CD8-positive, alpha-beta memory T cell (primary cell): ENCODE measurements at regions not wholly inside any gene's neighbourhood (a gene's known extent, or its start where the extent isn't known, plus 50 kb on each side); places are given as distances from the start of the nearest gene placed in this dataset.
A peak's percentile ranks its signal among the peaks of the same experiment; 100 is the strongest.

Experiments
- CTCF ChIA-PET: fragments of 350-600 bp; sonication (Branson Sonifier 250); formaldehyde crosslinking; loops from one replicate; lab custom pipeline; 2021; ENCODE audit warnings: antibody characterized with exemption; lab: Charles Lee
- POLR2A ChIA-PET: fragments of 350-600 bp; sonication (Branson Sonifier 250); formaldehyde crosslinking; loops from one replicate; lab custom pipeline; 2021; ENCODE audit warnings: antibody characterized with exemption; lab: Charles Lee
- DNase-seq, 5 donors: peaks; one replicate each; pipeline versions ENCODE4 v3.0.0 to v3.0.0-alpha.2; 2020 to 2022; ENCODE audit warnings: mixed read lengths in 1 of 5
- H3K27ac ChIP-seq: one replicate; pipeline ENCODE4 v1.7.0; 2013; ENCODE audit warnings: low read depth, mild to moderate bottlenecking, low read length, moderate library complexity
- H3K27me3 ChIP-seq: 2 replicates; pipeline ENCODE4 v1.7.0; 2013; ENCODE audit warnings: low read length, mild to moderate bottlenecking; ENCODE audit not compliant: insufficient read depth, poor library complexity, severe bottlenecking
- H3K36me3 ChIP-seq: 2 replicates; pipeline ENCODE4 v1.7.0; 2013; ENCODE audit warnings: mild to moderate bottlenecking, low read length, moderate library complexity; ENCODE audit not compliant: insufficient read depth
- H3K4me1 ChIP-seq: 2 replicates; pipeline ENCODE4 v1.7.0; 2013; ENCODE audit warnings: mild to moderate bottlenecking, low read length, moderate library complexity; ENCODE audit not compliant: insufficient read depth
- H3K4me3 ChIP-seq: 2 replicates; pipeline ENCODE4 v1.7.0; 2013; ENCODE audit warnings: mild to moderate bottlenecking, low read length
- H3K9me3 ChIP-seq: 2 replicates; pipeline ENCODE4 v1.7.0; 2013; ENCODE audit warnings: mild to moderate bottlenecking, low read length
- H3K27ac Mint-ChIP-seq, 8 donors: one replicate each; pipeline ENCODE4 v1.8.0; 2020 to 2021; ENCODE audit warnings: mixed read lengths in 8 of 8, mild to moderate bottlenecking in 6 of 8, inconsistent platforms in 3 of 8, moderate library complexity in 3 of 8
- H3K27me3 Mint-ChIP-seq, 2 donors: one replicate each; pipeline ENCODE4 v1.8.0; 2020 to 2021; ENCODE audit warnings: mixed read lengths in 2 of 2, mild to moderate bottlenecking in 1 of 2, moderate library complexity in 1 of 2
- H3K36me3 Mint-ChIP-seq, 3 donors: one replicate each; pipeline ENCODE4 v1.8.0; 2020 to 2021; ENCODE audit warnings: mixed read lengths in 3 of 3, inconsistent platforms in 1 of 3, mild to moderate bottlenecking in 1 of 3
- H3K4me1 Mint-ChIP-seq, 3 donors: one replicate each; pipeline ENCODE4 v1.8.0; 2020 to 2021; ENCODE audit warnings: mixed read lengths in 3 of 3, inconsistent platforms in 1 of 3, mild to moderate bottlenecking in 1 of 3
- H3K4me3 Mint-ChIP-seq, 7 donors: one replicate each; pipeline ENCODE4 v1.8.0; 2020 to 2021; ENCODE audit warnings: mixed read lengths in 7 of 7, mild to moderate bottlenecking in 6 of 7, moderate library complexity in 4 of 7, inconsistent platforms in 2 of 7
- H3K9me3 Mint-ChIP-seq, 5 donors: one replicate each; pipeline ENCODE4 v1.8.0; 2020 to 2022; ENCODE audit warnings: mixed read lengths in 5 of 5, mild to moderate bottlenecking in 3 of 5, moderate library complexity in 2 of 5, inconsistent platforms in 1 of 5

DNA sequence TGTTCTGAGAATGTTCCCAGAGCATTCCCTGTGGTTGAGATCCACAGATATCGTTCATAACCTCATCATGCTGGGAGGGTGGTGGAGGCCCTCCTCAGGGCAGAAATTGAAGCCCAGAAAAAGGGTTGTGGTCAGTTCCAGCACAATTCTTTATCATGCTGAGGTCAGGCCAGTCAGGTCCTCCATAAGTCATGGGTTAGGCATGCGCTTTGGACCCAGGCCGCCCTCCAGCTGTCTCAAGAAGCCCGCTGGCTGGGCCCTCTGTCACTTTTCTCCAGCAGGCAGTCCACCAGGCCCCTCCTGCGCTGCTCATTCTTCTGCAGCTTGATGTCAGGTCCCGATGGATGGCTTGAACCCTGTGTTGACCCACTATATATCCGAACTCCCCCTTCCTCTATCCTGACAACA is 151.1 kb upstream of the NT5C1B start:
- no peaks in the 10 kb centered on the region for H3K27me3 Mint-ChIP-seq
- POLR2A ChIA-PET: no interaction called here
- H3K9me3 Mint-ChIP-seq: peaks cover 0 to 25% (median 13%) of the 10 kb centered on the region in 5 donors
- Histone ChIP-seq H3K27ac (no peak overlapping the region), H3K27me3 (no peaks in the 10 kb centered on the region), H3K4me1 (no peaks in the 10 kb centered on the region), H3K4me3 (no peak overlapping the region), H3K9me3 (no peaks in the 10 kb centered on the region), H3K36me3 (no peaks in the 10 kb centered on the region)
- CTCF ChIA-PET: no interaction called here
- H3K36me3 Mint-ChIP-seq: peaks cover 0 to 21% (median 0%) of the 10 kb centered on the region in 3 donors
- no peaks in the 10 kb centered on the region for H3K4me1 Mint-ChIP-seq
- no peak overlapping the region for H3K4me3 Mint-ChIP-seq
- H3K27ac Mint-ChIP-seq: no peak overlapping the region
- DNase-seq: no peak

DNA sequence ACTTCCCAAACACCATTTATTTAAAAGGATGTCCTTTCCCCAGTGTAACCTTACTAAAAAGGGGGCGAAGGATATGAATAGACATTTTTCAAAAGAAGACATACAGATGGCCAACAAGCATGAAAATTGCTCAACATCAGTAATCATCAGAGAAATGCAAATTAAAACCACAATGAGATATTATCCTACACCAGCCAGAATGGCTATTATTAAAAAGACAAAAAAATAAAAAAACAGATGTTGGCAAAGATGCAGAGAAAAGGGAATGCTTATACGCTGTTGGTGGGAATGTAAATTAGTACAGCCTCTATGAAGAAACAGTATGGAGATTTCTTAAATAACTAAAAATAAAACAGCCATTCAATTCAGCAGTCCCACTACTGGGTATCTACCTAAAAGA is 142.3 kb upstream of the NT5C1B start:
- Mint-ChIP-seq H3K9me3 (peaks cover 11 to 58% (median 24%) of the 10 kb centered on the region in 5 donors), H3K27ac (no peak overlapping the region), H3K36me3 (peaks cover 0 to 48% (median 3%) of the 10 kb centered on the region in 3 donors), H3K27me3 (no peaks in the 10 kb centered on the region), H3K4me1 (no peaks in the 10 kb centered on the region), H3K4me3 (no peak overlapping the region)
- Histone ChIP-seq H3K4me3 (no peak overlapping the region), H3K27me3 (no peaks in the 10 kb centered on the region), H3K36me3 (no peaks in the 10 kb centered on the region), H3K4me1 (no peaks in the 10 kb centered on the region), H3K9me3 (no peaks in the 10 kb centered on the region), H3K27ac (no peak overlapping the region)
- DNase-seq: no peak
- CTCF ChIA-PET: no interaction called here
- POLR2A ChIA-PET: no interaction called here

DNA sequence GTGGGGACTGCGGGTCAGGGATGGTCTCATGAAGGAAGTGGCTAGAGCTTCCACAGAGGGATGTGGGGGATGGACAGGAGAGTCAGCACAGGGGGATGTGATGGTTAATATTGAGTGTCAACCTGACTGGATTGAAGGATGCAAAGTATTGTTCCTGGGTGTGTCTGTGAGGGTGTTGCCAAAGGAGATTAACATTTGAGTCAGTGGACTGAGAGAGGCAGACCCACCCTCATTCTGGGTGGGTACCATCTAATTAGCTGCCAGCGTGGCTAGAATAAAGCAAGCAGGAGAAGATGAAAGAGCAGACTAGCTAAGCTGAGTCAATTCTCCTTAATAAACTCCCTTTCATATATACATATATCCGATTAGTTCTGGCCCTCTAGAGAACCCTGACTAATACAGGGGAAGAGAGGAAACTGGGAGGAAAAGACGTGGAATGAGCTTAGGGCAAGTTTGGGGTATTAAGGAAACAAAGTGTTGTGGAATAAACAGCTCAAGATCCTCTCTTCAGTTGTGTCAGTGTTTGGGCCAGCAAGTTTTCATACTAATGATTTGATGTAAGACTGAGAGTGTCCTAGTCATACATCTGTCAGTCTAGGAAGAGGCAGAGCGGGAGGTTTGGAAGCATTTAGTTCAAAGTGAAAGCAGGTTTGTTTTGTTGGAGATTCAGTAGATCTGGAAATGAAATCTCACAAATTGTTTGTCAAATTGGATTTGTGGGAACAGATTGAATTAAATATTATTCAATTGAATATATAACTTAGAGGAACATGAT is 135.2 kb upstream of the NT5C1B start:
- no peaks in the 10 kb centered on the region for H3K36me3 ChIP-seq
- no peaks in the 10 kb centered on the region for H3K9me3 ChIP-seq
- POLR2A ChIA-PET: no interaction called here
- DNase-seq: no peak
- Mint-ChIP-seq H3K4me3 (no peak overlapping the region), H3K27ac (peak overlapping the region in 1 of 8 donors; percentile 1), H3K4me1 (no peaks in the 10 kb centered on the region), H3K9me3 (peaks cover 0 to 37% (median 0%) of the 10 kb centered on the region in 5 donors), H3K36me3 (peaks cover 1 to 69% (median 4%) of the 10 kb centered on the region in 3 donors), H3K27me3 (peaks cover 0 to 1% of the 10 kb centered on the region in 2 donors)
- H3K4me3 ChIP-seq: no peak overlapping the region
- no peaks in the 10 kb centered on the region for H3K27me3 ChIP-seq
- no peak overlapping the region for H3K27ac ChIP-seq
- H3K4me1 ChIP-seq: no peaks in the 10 kb centered on the region
- CTCF ChIA-PET: no interaction called here

DNA sequence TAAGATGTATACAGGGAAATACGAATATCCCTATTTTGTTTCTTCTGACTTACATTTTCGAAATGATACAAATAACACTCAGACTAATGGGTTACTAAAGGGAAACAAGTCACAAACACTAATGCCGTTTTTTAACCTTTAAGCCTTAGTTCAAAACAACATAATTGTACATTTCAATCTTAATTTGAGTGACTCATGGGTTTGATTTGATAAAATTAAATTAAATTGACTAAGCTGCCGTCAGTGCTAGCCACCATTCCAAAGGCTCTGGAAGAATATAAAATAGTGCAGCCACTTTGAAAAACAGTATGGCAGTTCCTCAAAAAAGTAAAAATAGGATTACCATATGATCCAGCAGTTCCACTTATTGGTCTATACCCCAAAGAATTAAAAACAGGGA is 133.8 kb upstream of the NT5C1B start:
- no peaks in the 10 kb centered on the region for H3K9me3 ChIP-seq
- Mint-ChIP-seq H3K27me3 (peaks cover 0 to 1% of the 10 kb centered on the region in 2 donors), H3K4me1 (no peaks in the 10 kb centered on the region), H3K36me3 (peaks cover 1 to 72% (median 4%) of the 10 kb centered on the region in 3 donors), H3K27ac (no peak overlapping the region), H3K9me3 (peaks cover 0 to 32% (median 0%) of the 10 kb centered on the region in 5 donors), H3K4me3 (no peak overlapping the region)
- no peak for DNase-seq
- H3K4me3 ChIP-seq: no peak overlapping the region
- H3K4me1 ChIP-seq: no peaks in the 10 kb centered on the region
- no peaks in the 10 kb centered on the region for H3K27me3 ChIP-seq
- H3K36me3 ChIP-seq: no peaks in the 10 kb centered on the region
- H3K27ac ChIP-seq: no peak overlapping the region
- POLR2A ChIA-PET: no interaction called here
- CTCF ChIA-PET: no interaction called here

DNA sequence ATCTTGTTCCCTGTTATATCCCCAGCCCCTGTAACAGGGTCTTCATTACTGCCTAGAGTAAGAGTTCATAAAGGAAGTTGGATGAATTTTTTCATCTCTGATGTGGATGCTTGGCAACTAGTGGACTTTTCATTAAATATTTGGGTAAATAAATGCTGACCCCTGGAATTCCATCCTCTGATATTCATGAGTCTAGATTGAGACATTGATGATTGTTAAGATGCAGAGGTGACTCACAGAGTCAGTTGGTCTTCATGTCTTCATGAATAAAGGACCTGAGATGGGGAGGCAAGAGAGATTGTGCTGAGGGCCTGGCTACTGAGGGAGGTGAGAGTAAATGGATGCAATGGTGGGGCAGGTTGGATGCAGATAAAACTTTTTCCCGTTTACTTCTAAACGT is 132.7 kb upstream of the NT5C1B start:
- Histone ChIP-seq H3K4me1 (no peaks in the 10 kb centered on the region), H3K9me3 (no peaks in the 10 kb centered on the region), H3K4me3 (no peak overlapping the region), H3K36me3 (no peaks in the 10 kb centered on the region), H3K27ac (no peak overlapping the region), H3K27me3 (no peaks in the 10 kb centered on the region)
- Mint-ChIP-seq H3K4me3 (no peak overlapping the region), H3K36me3 (peaks cover 1 to 81% (median 4%) of the 10 kb centered on the region in 3 donors), H3K27ac (no peak overlapping the region), H3K27me3 (peaks cover 0 to 1% of the 10 kb centered on the region in 2 donors), H3K4me1 (no peaks in the 10 kb centered on the region), H3K9me3 (peaks cover 0 to 41% (median 0%) of the 10 kb centered on the region in 5 donors)
- ChIA-PET POLR2A (no interaction called here), CTCF (no interaction called here)
- DNase-seq: no peak

DNA sequence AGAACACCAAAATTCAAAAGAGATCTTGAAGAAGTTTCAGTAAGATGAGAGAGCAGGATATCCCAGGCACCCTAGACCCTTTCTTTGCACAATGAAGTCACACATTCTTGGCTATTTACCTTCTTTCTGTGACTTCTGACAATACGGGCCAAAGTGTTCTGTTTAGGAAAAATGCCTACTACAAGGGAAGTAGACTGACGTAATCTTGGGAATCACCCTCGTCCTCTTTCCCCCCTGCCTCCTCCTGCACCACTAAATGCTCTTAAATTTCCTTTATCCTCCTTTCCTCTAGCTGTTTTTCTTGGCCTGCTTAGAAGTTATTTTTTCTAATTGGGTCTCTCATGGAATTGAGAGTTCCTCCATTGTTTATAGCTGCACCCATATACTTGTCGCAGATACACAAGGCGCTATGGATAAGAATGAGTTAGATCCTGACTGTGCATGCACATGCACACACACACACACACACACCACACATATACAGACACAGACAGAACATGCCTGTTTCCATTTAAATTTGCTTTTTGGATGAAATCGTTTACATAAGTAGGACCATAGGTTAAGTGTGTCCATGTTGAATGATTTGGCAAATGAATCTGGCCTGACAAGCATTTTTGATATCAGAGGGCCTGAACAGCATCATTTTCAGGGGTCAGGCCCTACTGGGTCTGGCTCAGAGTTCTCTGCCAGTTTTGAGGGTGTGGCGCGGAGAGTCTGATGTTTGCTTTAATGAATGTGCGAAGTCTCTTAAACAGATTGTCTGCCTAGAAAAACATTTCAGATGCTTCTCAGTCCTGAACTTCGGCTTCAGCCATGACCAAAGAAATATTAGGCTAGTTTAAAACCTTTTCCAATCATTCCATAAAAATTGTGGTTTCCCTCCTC is 131.9 kb upstream of the NT5C1B start:
- H3K4me3 ChIP-seq: no peak overlapping the region
- Mint-ChIP-seq H3K27me3 (peaks cover 0 to 3% of the 10 kb centered on the region in 2 donors), H3K36me3 (peaks cover 2 to 77% (median 4%) of the 10 kb centered on the region in 3 donors), H3K4me3 (no peak overlapping the region), H3K9me3 (peaks cover 0 to 45% (median 0%) of the 10 kb centered on the region in 5 donors), H3K27ac (no peak overlapping the region), H3K4me1 (no peaks in the 10 kb centered on the region)
- ChIA-PET POLR2A (no interaction called here), CTCF (no interaction called here)
- no peak overlapping the region for H3K27ac ChIP-seq
- H3K9me3 ChIP-seq: no peaks in the 10 kb centered on the region
- no peaks in the 10 kb centered on the region for H3K36me3 ChIP-seq
- H3K4me1 ChIP-seq: no peaks in the 10 kb centered on the region
- no peaks in the 10 kb centered on the region for H3K27me3 ChIP-seq
- DNase-seq: no peak

DNA sequence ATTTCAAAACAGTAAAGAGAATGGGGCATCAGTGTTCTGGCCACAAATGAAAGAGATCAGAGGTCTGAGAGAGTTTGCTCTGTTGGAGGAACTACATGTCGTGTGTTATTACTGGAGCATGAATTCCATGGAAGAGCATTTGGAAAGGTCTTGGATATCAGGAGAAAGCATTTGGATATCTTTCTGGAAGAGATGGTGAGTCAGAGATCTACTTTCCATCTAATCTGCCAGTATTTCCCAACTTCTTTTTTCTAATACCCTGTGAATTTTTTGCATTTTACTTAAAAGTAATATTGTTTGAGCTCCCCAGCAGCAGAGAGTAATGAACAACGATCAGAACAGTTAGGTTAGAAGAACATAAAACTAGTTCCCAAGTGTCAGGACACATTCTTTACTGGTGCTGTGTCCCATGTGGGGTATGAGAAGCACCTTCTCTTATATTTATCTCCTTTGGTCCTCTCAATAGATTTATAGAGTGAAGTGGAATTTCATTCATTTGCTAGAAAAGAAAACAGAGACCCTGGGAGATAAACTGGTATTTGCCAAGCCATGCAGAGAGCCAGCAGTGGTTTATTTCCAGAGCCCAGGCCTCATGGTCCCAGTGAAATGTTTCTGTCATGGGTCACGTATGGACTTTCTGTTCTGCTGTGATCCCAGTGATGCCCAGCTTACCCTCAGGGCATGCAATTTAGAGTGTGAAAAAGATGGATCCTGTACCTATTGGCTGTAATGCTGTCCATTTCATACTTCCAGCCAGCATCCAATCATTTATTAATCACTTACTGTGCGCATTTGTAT is 130.8 kb upstream of the NT5C1B start:
- CTCF ChIA-PET: no interaction called here
- Histone ChIP-seq H3K4me3 (no peak overlapping the region), H3K27me3 (no peaks in the 10 kb centered on the region), H3K27ac (no peak overlapping the region), H3K4me1 (no peaks in the 10 kb centered on the region), H3K36me3 (no peaks in the 10 kb centered on the region), H3K9me3 (no peaks in the 10 kb centered on the region)
- no peak overlapping the region for H3K27ac Mint-ChIP-seq
- peaks cover 0 to 48% (median 5%) of the 10 kb centered on the region in 5 donors for H3K9me3 Mint-ChIP-seq
- no peak overlapping the region for H3K4me3 Mint-ChIP-seq
- peaks cover 2 to 79% (median 5%) of the 10 kb centered on the region in 3 donors for H3K36me3 Mint-ChIP-seq
- no peaks in the 10 kb centered on the region for H3K4me1 Mint-ChIP-seq
- POLR2A ChIA-PET: no interaction called here
- DNase-seq: no peak
- peaks cover 0 to 3% of the 10 kb centered on the region in 2 donors for H3K27me3 Mint-ChIP-seq
